ENCODE measurements at regions not wholly inside any gene's neighbourhood (a gene's known extent, or its start where the extent isn't known, plus 50 kb on each side); places are given as distances from the start of the nearest gene placed in this dataset.

DNA sequence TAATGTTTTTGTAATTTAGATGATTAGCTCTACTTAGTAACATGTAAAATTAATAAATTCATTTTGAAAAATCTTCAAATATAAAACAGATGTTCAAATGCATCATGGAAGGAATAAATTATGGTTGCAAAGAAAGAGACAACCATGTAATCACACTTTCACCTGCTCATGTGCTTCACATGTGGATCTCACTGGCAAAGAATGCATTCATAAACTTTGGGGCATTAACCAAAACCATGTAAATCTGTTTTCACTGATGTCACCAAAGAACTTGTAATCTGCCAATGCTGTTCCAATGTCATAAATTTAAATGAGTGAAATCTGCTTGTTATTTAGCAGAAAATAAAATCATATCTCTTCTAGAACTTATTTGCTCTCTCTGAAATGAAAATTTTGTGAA is 142.7 kb downstream of the TENT5A start:
- no peaks in the 10 kb centered on the region for H3K27me3 ChIP-seq (ENCODE audit: control insufficient read depth, insufficient read depth, low read length)
- H3K9me3 ChIP-seq (ENCODE audit: control insufficient read depth in 2 of 3, insufficient read depth in 1 of 3, low read length in 3 of 3) = no peaks in the 10 kb centered on the region
- H3K36me3 ChIP-seq (ENCODE audit: control insufficient read depth in 2 of 3, insufficient read depth in 3 of 3, low read length in 3 of 3) = no peaks in the 10 kb centered on the region
- H3K4me3 ChIP-seq (ENCODE audit: low read length in 3 of 3) = no peak overlapping the region
- H3K9ac ChIP-seq (ENCODE audit: low read length in 3 of 3) = no peak overlapping the region
- no peak for FAIRE-seq
- TF ChIP-seq CTCF (IDR thresholded peaks at IDR 0.05; ENCODE audit: borderline replicate concordance, extremely low read depth, insufficient read depth) = no peak
- no peaks in the 10 kb centered on the region for H3K4me1 ChIP-seq (ENCODE audit: control insufficient read depth in 2 of 3, insufficient read depth in 2 of 3, low read depth in 1 of 3, low read length in 3 of 3)
- intact Hi-C loops (cut with DNase I) = no loop called here
- no peak for DNase-seq
- H3K27ac ChIP-seq (ENCODE audit: low read depth in 2 of 2, low read length in 2 of 2) = no peak overlapping the region

DNA sequence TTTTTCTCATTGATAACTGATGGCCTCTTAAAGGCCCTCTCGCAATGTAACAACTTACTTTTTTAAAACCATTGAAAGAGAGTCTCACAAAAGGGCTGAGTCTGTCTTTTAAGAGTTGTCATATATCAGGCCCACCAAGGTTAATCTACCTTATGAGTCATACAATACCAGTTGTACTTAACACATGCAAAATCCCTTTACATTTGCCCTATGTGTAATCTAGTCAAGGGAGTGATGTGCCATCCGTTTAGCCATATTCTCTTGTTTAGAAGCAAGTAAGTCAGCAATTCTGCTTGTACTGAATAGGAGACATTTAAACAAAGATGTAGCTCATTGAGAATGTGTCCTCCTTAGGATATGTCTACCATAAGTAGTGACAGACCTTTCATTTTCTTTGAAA is 143.7 kb downstream of the TENT5A start:
- intact Hi-C loops (cut with DNase I) = no loop called here
- FAIRE-seq = no peak
- H3K27ac ChIP-seq (ENCODE audit: low read depth in 2 of 2, low read length in 2 of 2) = no peak overlapping the region
- H3K27me3 ChIP-seq (ENCODE audit: control insufficient read depth, insufficient read depth, low read length) = no peaks in the 10 kb centered on the region
- no peaks in the 10 kb centered on the region for H3K9me3 ChIP-seq (ENCODE audit: control insufficient read depth in 2 of 3, insufficient read depth in 1 of 3, low read length in 3 of 3)
- H3K9ac ChIP-seq (ENCODE audit: low read length in 3 of 3) = no peak overlapping the region
- H3K36me3 ChIP-seq (ENCODE audit: control insufficient read depth in 2 of 3, insufficient read depth in 3 of 3, low read length in 3 of 3) = no peaks in the 10 kb centered on the region
- DNase-seq = no peak
- no peaks in the 10 kb centered on the region for H3K4me1 ChIP-seq (ENCODE audit: control insufficient read depth in 2 of 3, insufficient read depth in 2 of 3, low read depth in 1 of 3, low read length in 3 of 3)
- no peak overlapping the region for H3K4me3 ChIP-seq (ENCODE audit: low read length in 3 of 3)
- no peak for TF ChIP-seq CTCF (IDR thresholded peaks at IDR 0.05; ENCODE audit: borderline replicate concordance, extremely low read depth, insufficient read depth)

DNA sequence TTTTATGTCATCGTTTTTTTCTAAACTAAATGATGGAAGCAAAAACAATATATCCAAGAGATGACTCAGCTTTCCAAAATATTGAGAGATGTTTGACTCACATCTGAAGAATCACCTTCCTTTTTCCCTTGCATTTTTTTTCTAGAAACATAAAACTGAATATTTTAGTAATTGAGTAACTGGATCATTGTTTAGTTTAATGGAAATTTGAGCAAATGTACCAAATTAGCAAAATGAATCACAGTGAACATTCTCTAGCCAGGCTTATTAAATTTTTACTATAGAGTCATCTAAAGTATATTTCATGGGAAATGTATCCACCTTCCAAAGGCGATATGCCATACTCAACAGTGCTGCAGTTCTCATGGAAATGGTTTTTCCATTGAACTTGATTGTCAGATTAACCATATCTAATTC is 145.5 kb downstream of the TENT5A start:
- DNase-seq (no peak), FAIRE-seq (no peak)
- H3K9me3 ChIP-seq (ENCODE audit: control insufficient read depth in 2 of 3, insufficient read depth in 1 of 3, low read length in 3 of 3) = no peaks in the 10 kb centered on the region
- H3K4me1 ChIP-seq (ENCODE audit: control insufficient read depth in 2 of 3, insufficient read depth in 2 of 3, low read depth in 1 of 3, low read length in 3 of 3) = no peaks in the 10 kb centered on the region
- H3K4me3 ChIP-seq (ENCODE audit: low read length in 3 of 3) = no peak overlapping the region
- H3K9ac ChIP-seq (ENCODE audit: low read length in 3 of 3) = no peak overlapping the region
- no peak for TF ChIP-seq CTCF (IDR thresholded peaks at IDR 0.05; ENCODE audit: borderline replicate concordance, extremely low read depth, insufficient read depth)
- intact Hi-C loops (cut with DNase I) = no loop called here
- H3K27me3 ChIP-seq (ENCODE audit: control insufficient read depth, insufficient read depth, low read length) = no peaks in the 10 kb centered on the region
- no peak overlapping the region for H3K27ac ChIP-seq (ENCODE audit: low read depth in 2 of 2, low read length in 2 of 2)
- H3K36me3 ChIP-seq (ENCODE audit: control insufficient read depth in 2 of 3, insufficient read depth in 3 of 3, low read length in 3 of 3) = no peaks in the 10 kb centered on the region

DNA sequence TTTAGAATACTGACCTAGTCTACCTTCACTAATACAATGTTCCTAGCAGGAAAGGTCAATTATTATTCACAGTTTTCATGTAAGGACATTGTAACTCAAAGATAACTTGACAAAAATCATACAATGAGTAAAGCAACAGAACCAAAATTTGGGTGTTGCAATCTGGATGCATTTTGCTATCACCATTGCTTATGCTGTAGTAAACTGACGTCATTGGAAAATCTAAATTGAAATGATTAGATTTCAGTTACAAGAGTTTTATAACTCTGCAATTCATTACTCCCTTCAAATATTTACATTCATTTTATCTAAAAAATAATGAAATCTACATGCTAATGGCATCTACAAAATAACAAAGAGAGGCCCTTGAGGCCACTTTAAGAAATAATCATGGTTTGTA is 147.0 kb downstream of the TENT5A start:
- FAIRE-seq (no peak), DNase-seq (no peak)
- no peaks in the 10 kb centered on the region for H3K36me3 ChIP-seq (ENCODE audit: control insufficient read depth in 2 of 3, insufficient read depth in 3 of 3, low read length in 3 of 3)
- H3K27me3 ChIP-seq (ENCODE audit: control insufficient read depth, insufficient read depth, low read length) = no peaks in the 10 kb centered on the region
- no peak overlapping the region for H3K9ac ChIP-seq (ENCODE audit: low read length in 3 of 3)
- H3K27ac ChIP-seq (ENCODE audit: low read depth in 2 of 2, low read length in 2 of 2) = no peak overlapping the region
- intact Hi-C loops (cut with DNase I) = no loop called here
- TF ChIP-seq CTCF (IDR thresholded peaks at IDR 0.05; ENCODE audit: borderline replicate concordance, extremely low read depth, insufficient read depth) = no peak
- H3K4me3 ChIP-seq (ENCODE audit: low read length in 3 of 3) = no peak overlapping the region
- no peaks in the 10 kb centered on the region for H3K4me1 ChIP-seq (ENCODE audit: control insufficient read depth in 2 of 3, insufficient read depth in 2 of 3, low read depth in 1 of 3, low read length in 3 of 3)
- H3K9me3 ChIP-seq (ENCODE audit: control insufficient read depth in 2 of 3, insufficient read depth in 1 of 3, low read length in 3 of 3) = no peaks in the 10 kb centered on the region

Data from kidney (tissue), 13 donors.